NCI-H82 treated with DMSO at 0.1 percent for 48 hours (cell line): ENCODE measurements at regions not wholly inside any gene's neighbourhood (a gene's known extent, or its start where the extent isn't known, plus 50 kb on each side); places are given as distances from the start of the nearest gene placed in this dataset.
"Not testable (repeated sequence)": the region's sequence is repeated elsewhere in the genome, so short reads cannot be mapped to it uniquely, and the experiment has no call there.

Experiments used
- DNase-seq: peaks from one replicate; lab custom pipeline; 2025; ENCODE audit not compliant: unreplicated experiment; lab: John Stamatoyannopoulos, UW

GRCh38 chr11:67806183-67806582 is 131.8 kb upstream of the ALDH3B2 start:
- not testable (repeated sequence) for DNase-seq

GRCh38 chr11:67805253-67806126 is 131.1 kb upstream of the ALDH3B2 start:
- DNase-seq, result peak; percentile 94

- DNase-seq, result not testable (repeated sequence)
Measured at GRCh38 chr11:67804435-67805252, 130.2 kb upstream of the ALDH3B2 start.

- DNase-seq, result not testable (repeated sequence)
Measured at GRCh38 chr11:67803519-67803918, 129.1 kb upstream of the ALDH3B2 start.

DNA sequence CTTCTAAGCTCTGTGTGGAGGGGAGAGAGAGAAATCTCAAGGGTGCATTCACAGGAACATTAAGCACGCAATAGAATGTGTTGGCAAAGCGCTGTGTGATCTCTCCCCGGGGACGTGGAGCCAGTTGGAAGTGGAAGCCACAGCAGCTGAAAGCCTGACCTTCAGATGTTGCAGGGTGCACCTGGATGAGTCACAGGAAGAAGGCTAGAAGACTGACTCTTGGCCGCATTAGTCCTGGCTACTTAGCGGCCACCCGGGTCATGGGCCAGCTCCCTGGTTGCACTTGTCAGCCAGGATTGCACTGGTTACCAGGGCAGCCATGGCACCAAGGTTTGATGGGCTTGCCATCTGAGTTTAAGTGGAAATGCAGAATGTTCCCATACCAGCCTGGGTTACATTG is 128.6 kb upstream of the ALDH3B2 start:
- DNase-seq, result not testable (repeated sequence)

GRCh38 chr11:67802623-67803022 is 128.2 kb upstream of the ALDH3B2 start:
- DNase-seq, result not testable (repeated sequence)

- not testable (repeated sequence) for DNase-seq
Measured at GRCh38 chr11:67801397-67801796, 127.0 kb upstream of the ALDH3B2 start.

GRCh38 chr11:67800591-67800990 is 126.2 kb upstream of the ALDH3B2 start:
- DNase-seq, result not testable (repeated sequence)

- DNase-seq, result not testable (repeated sequence)
Measured at GRCh38 chr11:67799808-67800207, 125.4 kb upstream of the ALDH3B2 start.

DNA sequence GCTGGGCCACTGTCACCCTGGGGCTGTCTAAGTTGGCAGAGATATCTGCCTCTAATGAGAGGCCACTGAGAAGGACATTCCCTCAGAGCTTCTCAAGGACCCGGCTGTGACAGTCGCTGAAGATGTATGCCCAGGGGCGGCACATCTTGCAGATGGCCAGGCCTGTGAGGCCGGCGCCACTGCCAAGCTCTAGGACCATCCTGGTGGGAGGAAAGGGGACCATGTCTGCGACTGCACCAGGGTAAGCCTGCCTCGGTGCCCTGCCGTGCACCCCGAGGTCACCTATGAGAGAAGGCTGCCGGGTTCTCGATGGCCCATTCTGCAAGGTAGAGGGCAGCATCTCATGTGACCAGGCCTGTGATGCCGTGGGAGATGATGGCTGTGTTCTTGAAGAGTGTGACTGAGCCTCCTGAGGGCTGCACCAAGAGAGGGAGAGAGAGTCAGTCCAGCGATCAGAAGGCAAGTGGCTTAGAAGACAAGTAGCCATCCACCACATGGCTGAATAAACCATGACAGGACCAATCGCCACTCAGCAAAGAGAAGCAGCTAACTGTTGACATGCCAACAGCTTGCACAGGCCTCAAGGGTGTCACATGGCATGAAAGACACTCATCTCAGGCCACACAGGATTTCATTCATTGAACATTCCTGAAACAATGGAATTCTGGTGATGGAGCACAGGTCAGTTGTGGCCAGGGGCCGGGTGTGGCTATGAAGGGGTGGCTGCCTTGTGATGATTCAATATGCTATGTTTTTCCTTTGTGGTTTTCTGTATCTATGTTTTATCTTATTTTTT is 123.5 kb upstream of the ALDH3B2 start:
- DNase-seq, result not testable (repeated sequence)

- DNase-seq, result no peak
Measured at GRCh38 chr11:67795746-67796145, 121.3 kb upstream of the ALDH3B2 start.

- DNase-seq, result not testable (repeated sequence)
Measured at GRCh38 chr11:67793750-67794149, 119.3 kb upstream of the ALDH3B2 start.

DNA sequence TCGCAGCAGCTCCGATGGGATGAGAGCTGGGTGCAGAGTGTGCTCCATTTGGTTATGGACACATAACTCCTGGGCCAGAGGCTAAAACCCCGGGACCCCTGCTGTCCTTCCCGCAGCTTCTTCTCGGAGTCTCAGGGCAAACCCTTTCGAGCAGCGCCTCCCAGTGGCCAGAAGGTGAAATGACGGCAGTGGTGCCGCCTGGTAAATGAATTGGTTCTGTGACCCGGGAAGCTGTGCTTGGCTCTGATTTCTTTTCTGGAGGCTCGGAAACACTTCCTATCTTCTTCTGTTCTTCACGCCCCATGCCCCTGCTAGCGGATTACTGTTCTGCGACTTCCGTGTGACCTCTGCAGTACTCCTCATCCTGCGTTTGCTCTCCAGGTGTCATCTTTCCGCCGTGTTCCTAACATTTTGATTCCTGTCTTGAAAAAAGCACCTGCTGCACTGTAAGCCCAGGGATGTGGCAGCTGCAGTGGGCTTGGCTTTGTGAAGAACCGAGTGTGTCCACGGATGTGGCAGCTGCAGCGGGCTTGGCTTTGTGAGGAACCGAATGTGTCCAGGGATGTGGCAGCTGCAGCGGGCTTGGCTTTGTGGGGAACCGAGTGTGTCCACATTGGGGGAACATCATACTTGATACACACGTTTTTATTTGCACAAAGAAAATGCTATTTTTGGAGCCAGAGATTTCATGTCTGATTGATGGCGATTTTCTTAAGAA is 118.0 kb upstream of the ALDH3B2 start:
- not testable (repeated sequence) for DNase-seq

- DNase-seq, result not testable (repeated sequence)
Measured at GRCh38 chr11:67791598-67792170, 117.3 kb upstream of the ALDH3B2 start.

DNA sequence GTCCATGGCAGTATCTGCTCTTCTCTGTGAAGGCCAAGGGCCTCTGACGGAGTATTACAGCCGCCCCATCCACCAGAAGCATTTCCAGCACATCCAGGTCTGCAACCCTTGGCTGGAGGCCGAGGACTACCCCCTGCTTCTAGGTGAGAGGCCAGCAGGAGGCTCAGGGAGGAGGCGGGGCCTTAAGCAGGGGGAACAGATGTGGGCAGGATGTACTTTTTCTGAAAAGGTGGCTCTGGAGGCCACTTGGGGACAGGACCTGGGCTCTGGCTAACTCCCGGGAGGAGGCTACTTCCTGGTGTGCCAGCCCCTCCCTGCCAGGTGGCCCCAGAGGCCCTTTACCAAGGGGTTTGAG is 113.9 kb upstream of the ALDH3B2 start:
- not testable (repeated sequence) for DNase-seq

DNA sequence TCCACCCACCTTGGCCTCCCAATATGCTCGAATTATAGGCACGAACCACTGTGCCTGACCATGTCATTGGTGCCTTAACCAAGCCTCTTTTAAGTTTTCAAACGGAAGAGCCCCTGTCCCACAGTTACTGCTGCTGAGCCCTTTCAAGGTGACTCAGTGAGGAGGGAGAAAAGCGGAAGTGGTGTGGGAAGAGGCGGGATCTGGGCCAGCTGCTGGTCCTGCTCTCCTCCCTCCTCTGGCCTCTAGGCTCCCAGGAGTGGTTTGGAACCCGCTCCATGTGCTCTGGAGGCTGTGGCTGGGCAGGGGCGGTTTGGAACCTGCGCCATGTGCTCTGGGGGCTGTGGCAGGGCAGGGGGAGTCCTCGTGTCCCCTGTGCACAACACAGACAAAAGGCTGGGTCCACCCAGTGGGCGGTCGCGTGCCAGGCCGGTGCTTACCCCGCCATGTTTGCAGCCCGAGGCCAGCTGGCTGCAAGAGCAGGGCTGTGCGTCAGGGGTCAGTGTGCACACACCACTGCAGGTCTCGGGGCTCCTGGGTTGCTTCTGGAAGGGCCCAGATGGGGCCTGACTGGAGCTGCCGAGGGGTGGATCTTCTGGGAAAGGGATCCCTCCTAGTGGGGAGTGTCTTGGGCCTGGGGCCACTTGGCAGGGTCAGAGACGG is 113.4 kb upstream of the ALDH3B2 start:
- DNase-seq, result not testable (repeated sequence)

GRCh38 chr11:67781967-67782366 is 107.5 kb upstream of the ALDH3B2 start:
- not testable (repeated sequence) for DNase-seq

DNA sequence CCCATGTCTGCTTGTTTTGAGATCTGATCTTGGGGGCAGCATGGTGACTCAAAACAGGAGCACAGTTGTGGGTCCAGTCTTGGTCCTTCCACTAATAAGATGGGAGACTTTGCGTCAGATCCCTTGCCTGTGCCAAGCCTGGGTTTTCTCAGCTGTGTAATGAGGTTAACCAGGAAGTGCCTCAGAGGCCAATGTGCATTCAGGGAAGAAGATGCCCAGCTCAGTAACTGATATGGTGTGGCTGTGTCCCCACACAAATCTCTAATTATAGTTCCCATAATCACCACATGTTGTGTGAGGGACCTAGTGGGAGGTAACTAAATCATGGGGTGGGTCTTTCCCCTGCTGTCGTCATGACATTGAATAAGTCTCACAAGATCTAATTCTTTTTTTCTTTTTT is 107.1 kb upstream of the ALDH3B2 start:
- DNase-seq, result not testable (repeated sequence)

- no peak for DNase-seq
Measured at GRCh38 chr11:67780056-67780455, 105.6 kb upstream of the ALDH3B2 start.
